ENCODE measurements at regions not wholly inside any gene's neighbourhood (a gene's known extent, or its start where the extent isn't known, plus 50 kb on each side); places are given as distances from the start of the nearest gene placed in this dataset.

- Histone ChIP-seq H3K27ac (no peak overlapping the region), H3K9ac (ENCODE audit: low read depth in 2 of 2, low read length in 2 of 2) (no peak overlapping the region), H3K27me3 (no peaks in the 10 kb centered on the region), H3K36me3 (no peaks in the 10 kb centered on the region), H3K4me3 (no peak overlapping the region), H3K4me1 (no peaks in the 10 kb centered on the region), H3K9me3 (no peaks in the 10 kb centered on the region)
- TF ChIP-seq CTCF (IDR thresholded peaks at IDR 0.05): no peak
- intact Hi-C loops (cut with DNase I): no loop called here
- DNase-seq: no peak
Observed at GRCh38 chr6:148134592-148134991, 208.0 kb upstream of the SASH1 start.

- Histone ChIP-seq H3K4me3 (no peak overlapping the region), H3K27ac (no peak overlapping the region), H3K36me3 (no peaks in the 10 kb centered on the region), H3K27me3 (no peaks in the 10 kb centered on the region), H3K9ac (ENCODE audit: low read depth in 2 of 2, low read length in 2 of 2) (no peak overlapping the region), H3K9me3 (no peaks in the 10 kb centered on the region), H3K4me1 (no peaks in the 10 kb centered on the region)
- no peak for TF ChIP-seq CTCF (IDR thresholded peaks at IDR 0.05)
- DNase-seq: no peak
- intact Hi-C loops (cut with DNase I): no loop called here
Observed at GRCh38 chr6:148136586-148136985, 206.1 kb upstream of the SASH1 start.

GRCh38 chr6:148137652-148138051 is 205.0 kb upstream of the SASH1 start:
- TF ChIP-seq CTCF (IDR thresholded peaks at IDR 0.05): no peak
- H3K36me3 ChIP-seq: no peaks in the 10 kb centered on the region
- no peaks in the 10 kb centered on the region for H3K27me3 ChIP-seq
- H3K9me3 ChIP-seq: no peaks in the 10 kb centered on the region
- no peak for DNase-seq
- no peaks in the 10 kb centered on the region for H3K4me1 ChIP-seq
- no peak overlapping the region for H3K4me3 ChIP-seq
- H3K27ac ChIP-seq: no peak overlapping the region
- intact Hi-C loops (cut with DNase I): no loop called here
- H3K9ac ChIP-seq (ENCODE audit: low read depth in 2 of 2, low read length in 2 of 2): no peak overlapping the region

DNA sequence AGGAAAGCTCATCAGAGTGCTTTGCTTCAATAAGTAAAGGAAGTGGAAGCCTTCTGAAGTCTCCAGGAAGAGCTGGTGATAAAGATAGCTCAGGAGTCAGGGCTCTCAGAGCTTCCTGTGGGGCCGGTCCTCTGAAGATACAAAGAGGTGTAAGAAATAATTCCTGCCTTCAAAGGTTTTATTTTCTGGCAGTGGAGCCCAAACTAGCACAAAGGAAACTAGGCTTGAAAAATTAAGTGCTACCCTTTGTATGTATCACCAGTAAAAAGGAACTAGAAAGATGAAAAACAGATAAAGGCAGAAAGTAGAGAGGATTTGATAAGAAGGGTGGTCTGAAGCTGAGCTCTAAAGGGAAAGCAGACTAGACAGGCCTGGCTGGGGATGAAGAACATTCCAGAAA is 204.1 kb upstream of the SASH1 start:
- intact Hi-C loops (cut with DNase I): no loop called here

DNA sequence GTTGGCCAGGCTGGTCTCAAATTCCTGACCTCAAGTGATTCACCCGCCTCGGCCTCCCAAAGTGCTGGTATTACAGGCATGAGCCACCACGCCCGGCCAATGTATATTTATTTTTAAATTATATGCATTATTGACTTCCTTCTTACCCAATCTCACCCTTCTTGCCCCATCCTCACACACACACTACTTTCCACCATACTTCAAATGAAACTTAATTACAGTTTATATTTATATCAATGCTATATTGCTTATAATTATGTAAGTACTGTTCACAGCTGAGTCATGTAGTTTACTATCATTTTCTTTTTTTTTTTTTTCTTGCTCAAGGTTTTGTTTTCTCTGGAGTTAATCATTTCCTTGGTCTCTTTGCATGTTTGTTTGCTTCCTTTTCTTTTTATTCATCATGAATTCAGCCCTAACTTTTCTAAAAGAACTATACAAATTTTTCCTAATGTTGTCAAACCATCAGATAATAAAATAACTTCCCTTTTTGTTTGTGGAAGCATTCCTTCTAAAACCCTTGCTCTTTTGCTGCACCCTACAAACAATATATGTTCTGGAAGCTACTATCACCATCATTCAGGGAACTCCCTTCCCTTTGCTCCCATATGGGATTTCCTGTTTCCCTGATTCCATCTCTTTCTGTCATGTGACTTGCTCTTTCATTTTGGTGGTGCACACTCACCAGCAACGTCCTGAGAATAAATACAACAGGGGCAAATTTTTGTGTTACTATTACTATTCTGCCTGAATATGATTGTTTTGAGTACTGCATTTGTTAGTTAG is 201.7 kb upstream of the SASH1 start:
- no peak for TF ChIP-seq CTCF (IDR thresholded peaks at IDR 0.05)
- Histone ChIP-seq H3K9ac (ENCODE audit: low read depth in 2 of 2, low read length in 2 of 2) (no peak overlapping the region), H3K4me1 (peaks cover 5% of the 10 kb centered on the region), H3K9me3 (no peaks in the 10 kb centered on the region), H3K27me3 (no peaks in the 10 kb centered on the region), H3K4me3 (no peak overlapping the region), H3K36me3 (no peaks in the 10 kb centered on the region), H3K27ac (no peak overlapping the region)
- DNase-seq: no peak
- intact Hi-C loops (cut with DNase I): no loop called here

More for the DNA sequence above, 204.1 kb upstream of the SASH1 start:
- Histone ChIP-seq H3K4me1 (no peaks in the 10 kb centered on the region), H3K36me3 (no peaks in the 10 kb centered on the region), H3K9me3 (no peaks in the 10 kb centered on the region), H3K4me3 (no peak overlapping the region), H3K9ac (ENCODE audit: low read depth in 2 of 2, low read length in 2 of 2) (no peak overlapping the region), H3K27ac (no peak overlapping the region), H3K27me3 (no peaks in the 10 kb centered on the region)
- DNase-seq: no peak
- TF ChIP-seq CTCF (IDR thresholded peaks at IDR 0.05): no peak

Data from colonic mucosa (tissue), 4 donors.